ENCODE measurements at regions not wholly inside any gene's neighbourhood (a gene's known extent, or its start where the extent isn't known, plus 50 kb on each side); places are given as distances from the start of the nearest gene placed in this dataset.

DNA sequence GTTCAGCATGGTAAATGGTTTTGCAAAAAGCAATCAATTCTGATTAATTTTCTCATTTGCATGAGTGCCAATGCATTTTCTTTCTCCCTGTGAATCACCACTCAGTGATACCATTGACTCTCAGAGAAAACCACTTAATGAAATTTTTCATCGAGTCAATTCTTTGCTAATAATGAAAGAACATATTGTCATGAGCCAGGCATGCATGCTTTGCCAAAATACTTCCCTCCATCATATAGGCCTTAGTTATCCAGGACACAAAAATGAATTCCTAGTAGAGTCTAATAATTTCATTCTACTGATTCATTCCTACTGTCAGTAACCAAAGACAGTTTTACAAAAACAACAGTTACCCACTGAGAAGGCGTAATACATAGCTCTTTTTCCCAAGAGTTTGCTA is 680.0 kb downstream of the TRIML1 start:
- H3K27ac ChIP-seq, result no peak overlapping the region
- no peaks in the 10 kb centered on the region for H3K4me1 ChIP-seq (ENCODE audit: low read depth, poor library complexity, severe bottlenecking)
- no peaks in the 10 kb centered on the region for H3K79me2 ChIP-seq (ENCODE audit: insufficient read depth, low read depth)
- H4K20me1 ChIP-seq (ENCODE audit: insufficient read depth), result no peaks in the 10 kb centered on the region
- H3K36me3 ChIP-seq (ENCODE audit: insufficient read depth), result no peaks in the 10 kb centered on the region
- no peak overlapping the region for H3K9ac ChIP-seq
- H3K4me3 ChIP-seq (IDR thresholded peaks at IDR 0.05; ENCODE audit: insufficient read depth, low read depth, low read length), result no peak overlapping the region
- TF ChIP-seq, protein P1, sequence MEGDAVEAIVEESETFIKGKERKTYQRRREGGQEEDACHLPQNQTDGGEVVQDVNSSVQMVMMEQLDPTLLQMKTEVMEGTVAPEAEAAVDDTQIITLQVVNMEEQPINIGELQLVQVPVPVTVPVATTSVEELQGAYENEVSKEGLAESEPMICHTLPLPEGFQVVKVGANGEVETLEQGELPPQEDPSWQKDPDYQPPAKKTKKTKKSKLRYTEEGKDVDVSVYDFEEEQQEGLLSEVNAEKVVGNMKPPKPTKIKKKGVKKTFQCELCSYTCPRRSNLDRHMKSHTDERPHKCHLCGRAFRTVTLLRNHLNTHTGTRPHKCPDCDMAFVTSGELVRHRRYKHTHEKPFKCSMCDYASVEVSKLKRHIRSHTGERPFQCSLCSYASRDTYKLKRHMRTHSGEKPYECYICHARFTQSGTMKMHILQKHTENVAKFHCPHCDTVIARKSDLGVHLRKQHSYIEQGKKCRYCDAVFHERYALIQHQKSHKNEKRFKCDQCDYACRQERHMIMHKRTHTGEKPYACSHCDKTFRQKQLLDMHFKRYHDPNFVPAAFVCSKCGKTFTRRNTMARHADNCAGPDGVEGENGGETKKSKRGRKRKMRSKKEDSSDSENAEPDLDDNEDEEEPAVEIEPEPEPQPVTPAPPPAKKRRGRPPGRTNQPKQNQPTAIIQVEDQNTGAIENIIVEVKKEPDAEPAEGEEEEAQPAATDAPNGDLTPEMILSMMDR (conservative IDR thresholded peaks at IDR 0.05; ENCODE audit: low read depth, low read length), result no peak
- no peak overlapping the region for H2AFZ ChIP-seq (ENCODE audit: low read depth)
- no peak overlapping the region for H3K4me2 ChIP-seq
- no peaks in the 10 kb centered on the region for H3K27me3 ChIP-seq (ENCODE audit: insufficient read depth, low read depth)

DNA sequence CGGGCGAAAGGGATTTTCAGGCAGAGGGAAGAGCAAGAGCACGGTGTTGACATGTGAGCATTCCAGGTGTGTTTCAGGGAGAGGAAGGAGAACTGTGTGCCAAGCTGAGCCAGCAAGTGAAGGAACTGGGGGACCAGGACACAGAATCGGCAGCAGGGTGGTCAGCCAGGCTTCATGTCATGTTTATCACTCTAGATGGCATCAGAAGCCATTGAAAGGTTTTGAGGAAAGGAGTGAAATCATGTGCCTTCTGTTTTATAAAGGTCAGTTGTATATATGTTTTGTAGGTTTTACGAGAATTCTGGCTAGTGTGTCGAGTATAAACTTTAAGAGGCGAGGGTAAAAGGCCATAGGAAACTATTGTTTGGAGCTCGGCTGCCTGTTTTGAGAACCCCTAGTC is 682.3 kb downstream of the TRIML1 start:
- H3K27ac ChIP-seq, result no peak overlapping the region
- H3K4me2 ChIP-seq, result no peak overlapping the region
- H3K9ac ChIP-seq, result no peak overlapping the region
- H3K79me2 ChIP-seq (ENCODE audit: insufficient read depth, low read depth), result no peaks in the 10 kb centered on the region
- no peak overlapping the region for H2AFZ ChIP-seq (ENCODE audit: low read depth)
- H4K20me1 ChIP-seq (ENCODE audit: insufficient read depth), result no peaks in the 10 kb centered on the region
- no peaks in the 10 kb centered on the region for H3K27me3 ChIP-seq (ENCODE audit: insufficient read depth, low read depth)
- TF ChIP-seq, protein P1 (conservative IDR thresholded peaks at IDR 0.05; ENCODE audit: low read depth, low read length), result no peak
- no peaks in the 10 kb centered on the region for H3K4me1 ChIP-seq (ENCODE audit: low read depth, poor library complexity, severe bottlenecking)
- H3K36me3 ChIP-seq (ENCODE audit: insufficient read depth), result no peaks in the 10 kb centered on the region
- no peak overlapping the region for H3K4me3 ChIP-seq (IDR thresholded peaks at IDR 0.05; ENCODE audit: insufficient read depth, low read depth, low read length)

DNA sequence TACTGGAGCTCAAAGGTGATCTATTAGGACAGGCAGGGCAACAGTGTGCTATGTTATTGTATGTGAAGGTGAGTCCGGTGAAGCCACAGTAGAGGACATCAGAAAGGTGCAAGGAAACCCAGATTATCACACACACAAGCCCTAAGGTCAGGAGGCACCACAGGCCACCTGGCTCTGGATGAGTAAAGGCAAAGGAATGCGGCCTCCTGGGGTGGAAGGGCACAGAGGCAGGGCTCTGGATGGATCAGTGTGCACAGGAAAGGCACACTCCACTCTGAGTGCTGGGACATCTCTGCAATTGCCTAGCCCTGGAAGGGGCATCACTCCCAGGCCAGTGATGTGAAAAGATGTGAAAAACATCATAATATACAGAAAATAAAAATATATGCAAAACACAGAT is 683.5 kb downstream of the TRIML1 start:
- Histone ChIP-seq H3K27ac (no peak overlapping the region), H3K4me2 (no peak overlapping the region), H3K36me3 (ENCODE audit: insufficient read depth) (no peaks in the 10 kb centered on the region), H2AFZ (ENCODE audit: low read depth) (no peak overlapping the region), H3K27me3 (ENCODE audit: insufficient read depth, low read depth) (no peaks in the 10 kb centered on the region), H3K9ac (no peak overlapping the region), H4K20me1 (ENCODE audit: insufficient read depth) (no peaks in the 10 kb centered on the region), H3K79me2 (ENCODE audit: insufficient read depth, low read depth) (no peaks in the 10 kb centered on the region), H3K4me3 (IDR thresholded peaks at IDR 0.05; ENCODE audit: insufficient read depth, low read depth, low read length) (no peak overlapping the region), H3K4me1 (ENCODE audit: low read depth, poor library complexity, severe bottlenecking) (no peaks in the 10 kb centered on the region)
- TF ChIP-seq, protein P1 (conservative IDR thresholded peaks at IDR 0.05; ENCODE audit: low read depth, low read length), result no peak

DNA sequence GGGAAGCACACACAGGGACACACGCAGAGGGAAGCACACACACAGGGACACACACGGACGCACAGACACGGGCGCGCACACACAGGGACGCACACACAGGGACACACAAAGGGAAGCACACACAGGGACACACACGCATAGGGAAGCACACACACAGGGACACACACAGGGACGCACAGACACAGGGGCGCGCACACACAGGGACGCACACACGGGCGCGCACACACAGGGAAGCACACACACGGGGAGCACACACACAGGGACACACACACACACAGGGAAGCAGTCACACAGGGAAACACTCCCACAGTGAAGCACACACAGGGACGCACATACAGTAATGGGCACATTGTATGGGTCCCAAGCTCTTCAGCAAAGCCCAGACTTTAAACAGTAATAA is 685.3 kb downstream of the TRIML1 start:
- Histone ChIP-seq H3K27me3 (ENCODE audit: insufficient read depth, low read depth) (no peaks in the 10 kb centered on the region), H3K27ac (no peak overlapping the region), H3K9ac (no peak overlapping the region), H3K4me3 (IDR thresholded peaks at IDR 0.05; ENCODE audit: insufficient read depth, low read depth, low read length) (no peak overlapping the region), H3K4me2 (no peak overlapping the region), H4K20me1 (ENCODE audit: insufficient read depth) (no peaks in the 10 kb centered on the region), H3K79me2 (ENCODE audit: insufficient read depth, low read depth) (no peaks in the 10 kb centered on the region), H2AFZ (ENCODE audit: low read depth) (no peak overlapping the region), H3K36me3 (ENCODE audit: insufficient read depth) (no peaks in the 10 kb centered on the region), H3K4me1 (ENCODE audit: low read depth, poor library complexity, severe bottlenecking) (no peaks in the 10 kb centered on the region)
- TF ChIP-seq, protein P1 (conservative IDR thresholded peaks at IDR 0.05; ENCODE audit: low read depth, low read length), result no peak

DNA sequence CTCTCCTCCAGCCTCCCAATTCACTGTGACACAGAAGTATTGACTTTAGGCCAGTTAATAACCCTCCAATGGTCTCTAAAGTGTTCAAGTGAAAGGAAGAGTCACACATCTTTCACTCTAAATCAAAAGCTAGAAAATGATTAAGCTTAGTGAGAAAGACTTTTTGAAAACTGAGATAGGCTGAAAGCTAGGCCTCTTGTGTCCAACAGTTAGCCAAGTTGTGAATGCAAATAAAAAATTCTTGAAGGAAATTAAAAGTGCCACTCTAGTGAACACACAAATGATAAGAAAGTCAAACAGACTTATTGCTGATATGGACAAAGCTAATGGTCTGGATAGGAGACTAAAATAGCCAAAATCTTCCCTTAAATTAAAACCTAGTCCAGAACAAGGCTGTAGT is 687.2 kb downstream of the TRIML1 start:
- Histone ChIP-seq H3K27ac (no peak overlapping the region), H3K4me3 (IDR thresholded peaks at IDR 0.05; ENCODE audit: insufficient read depth, low read depth, low read length) (no peak overlapping the region), H3K36me3 (ENCODE audit: insufficient read depth) (no peaks in the 10 kb centered on the region), H3K4me2 (no peak overlapping the region), H3K27me3 (ENCODE audit: insufficient read depth, low read depth) (no peaks in the 10 kb centered on the region), H3K9ac (no peak overlapping the region), H3K4me1 (ENCODE audit: low read depth, poor library complexity, severe bottlenecking) (no peaks in the 10 kb centered on the region), H4K20me1 (ENCODE audit: insufficient read depth) (no peaks in the 10 kb centered on the region), H3K79me2 (ENCODE audit: insufficient read depth, low read depth) (no peaks in the 10 kb centered on the region), H2AFZ (ENCODE audit: low read depth) (no peak overlapping the region)
- TF ChIP-seq, protein P1 (conservative IDR thresholded peaks at IDR 0.05; ENCODE audit: low read depth, low read length), result no peak
